Nucleus accumbens (tissue), 56 donors: ENCODE measurements at regions not wholly inside any gene's neighbourhood (a gene's known extent, or its start where the extent isn't known, plus 50 kb on each side); places are given as distances from the start of the nearest gene placed in this dataset.

Source experiments
- DNase-seq, 56 donors: peaks; one replicate each; lab custom pipeline; 2025; lab: John Stamatoyannopoulos, UW

DNA sequence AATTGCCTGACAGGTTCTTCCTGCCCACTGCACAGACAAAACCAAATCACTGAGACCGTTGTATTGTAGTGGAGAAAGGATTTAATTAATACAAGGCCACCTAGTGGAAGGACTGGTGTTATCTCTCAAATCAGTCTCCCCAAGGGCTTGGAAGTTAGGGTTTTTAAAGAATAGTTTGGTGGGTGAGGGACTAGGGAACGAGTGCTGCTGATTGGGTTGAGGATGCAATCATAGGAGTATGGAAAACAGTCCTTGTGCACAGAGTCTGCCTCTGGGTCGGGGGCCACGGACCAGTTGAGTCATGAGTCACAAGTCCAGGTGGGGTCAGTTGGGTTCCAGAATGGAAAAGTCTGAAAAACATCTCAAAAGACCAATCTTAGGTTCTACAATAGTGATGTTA is 89.1 kb downstream of the B3GNT2 start:
- DNase-seq = no peak

DNA sequence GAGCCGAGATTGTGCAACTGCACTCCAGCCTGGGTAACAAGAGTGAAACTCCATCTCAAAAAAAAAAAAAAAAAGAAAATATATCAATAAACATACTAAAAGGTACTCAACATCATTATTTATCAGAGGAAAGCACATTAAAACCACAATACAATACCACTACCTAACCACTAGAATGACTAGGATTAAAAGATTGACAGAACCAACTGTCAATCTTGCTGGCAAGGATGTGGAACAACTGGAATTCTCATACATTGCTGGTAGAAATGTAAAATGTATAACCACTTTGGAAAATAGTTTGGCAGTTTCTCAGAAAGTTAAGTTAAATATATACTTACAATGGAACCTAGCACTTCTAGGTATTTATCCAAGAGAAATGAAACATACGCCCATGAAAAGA is 88.6 kb downstream of the B3GNT2 start:
- no peak for DNase-seq

DNA sequence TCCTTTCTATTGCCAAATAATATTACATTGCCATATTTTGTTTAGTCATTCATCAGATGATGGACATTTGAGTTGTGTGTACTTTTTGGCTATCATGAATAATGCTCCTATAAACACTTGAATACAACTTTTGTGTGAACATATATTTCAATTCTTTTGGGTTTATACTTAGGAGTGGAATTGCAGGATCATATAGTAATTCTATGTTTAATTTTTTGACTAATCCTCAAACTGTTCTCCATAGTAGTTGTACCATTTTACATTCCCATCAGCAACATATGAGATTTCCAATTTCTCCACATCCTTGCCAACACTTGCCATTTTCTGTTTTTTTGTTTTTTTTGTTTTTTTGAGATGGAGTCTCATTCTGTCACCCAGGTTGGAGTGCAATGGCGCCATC is 87.2 kb downstream of the B3GNT2 start:
- DNase-seq = no peak

DNA sequence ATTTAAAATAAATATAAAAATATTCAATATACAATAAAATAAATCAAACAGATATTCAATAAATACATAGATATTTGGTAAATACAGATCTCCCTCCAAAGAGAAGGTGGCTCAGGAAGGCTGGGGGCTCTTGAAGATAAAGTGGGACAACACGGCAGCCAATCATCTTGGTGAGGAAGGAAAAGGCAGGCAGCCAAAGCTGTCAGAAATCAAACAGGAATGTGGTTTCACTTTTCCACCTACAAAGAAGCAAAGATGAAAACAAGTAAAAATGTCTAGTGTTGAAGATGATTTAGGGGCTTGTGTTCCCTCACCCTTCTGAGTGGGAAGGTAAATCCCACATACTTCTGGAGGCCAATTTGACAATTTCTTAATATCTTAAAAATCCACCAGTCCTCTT is 85.7 kb downstream of the B3GNT2 start:
- no peak for DNase-seq

DNA sequence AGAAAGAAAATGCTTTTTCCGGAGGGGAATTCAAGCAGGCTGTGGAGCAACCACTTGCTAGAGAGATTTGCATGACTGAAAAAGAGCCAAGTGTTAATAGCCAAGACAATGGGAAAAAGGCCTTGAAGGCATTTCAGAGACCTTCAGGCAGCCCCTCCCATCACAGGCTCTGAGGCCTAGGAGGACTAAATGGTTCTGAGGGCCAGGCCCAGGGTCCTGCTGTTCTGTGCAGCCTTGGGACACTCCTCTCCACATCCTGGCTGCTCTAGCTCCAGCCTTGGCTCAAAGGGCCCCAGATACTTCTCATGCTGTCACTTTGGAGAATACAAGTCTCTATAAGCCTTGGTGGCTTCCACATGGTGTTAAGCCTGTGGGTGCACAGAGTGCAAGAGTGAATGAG is 81.8 kb downstream of the B3GNT2 start:
- no peak for DNase-seq
